ENCODE measurements at regions not wholly inside any gene's neighbourhood (a gene's known extent, or its start where the extent isn't known, plus 50 kb on each side); places are given as distances from the start of the nearest gene placed in this dataset.

DNA sequence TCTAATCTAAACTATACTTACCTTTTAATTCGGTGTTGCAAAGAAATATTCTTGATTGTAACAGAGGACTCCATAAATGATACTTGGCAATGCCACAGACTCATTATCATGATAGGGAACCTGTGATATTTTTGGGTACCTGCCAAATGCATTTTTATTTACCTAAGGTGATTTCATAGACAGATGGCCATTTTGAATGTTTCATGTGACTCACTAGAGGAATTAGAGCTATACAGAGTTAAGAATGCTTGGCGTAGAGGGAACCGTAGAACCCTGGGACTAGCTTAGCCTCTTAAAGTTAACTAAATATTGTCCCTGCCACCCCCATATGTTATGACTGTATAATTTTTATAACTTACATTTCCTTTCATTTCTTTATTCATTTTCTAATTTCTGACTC lies 136.1 kb downstream of the DISP1 start:
- H3K4me3 ChIP-seq: no peak overlapping the region
- H3K27ac ChIP-seq (ENCODE audit: extremely low read depth, low read depth, low read length): no peak overlapping the region
- H3K4me2 ChIP-seq (ENCODE audit: insufficient read depth, low read length): no peak overlapping the region
- intact Hi-C loops (cut with micrococcal nuclease): no loop called here
- POLR2A ChIA-PET: interaction anchor here (0.7 kb wide), 1 partner anchor 504 kb away, joined by 4 read pairs; no protein-coding TSS in a partner anchor
- DNase-seq (ENCODE audit: extremely low read depth in 1 of 4, low spot score in 3 of 4): no peak
- no peak for ATAC-seq
- no peaks in the 10 kb centered on the region for H3K36me3 ChIP-seq (ENCODE audit: control insufficient read depth, insufficient read depth, low read length)
- H4K20me1 ChIP-seq (replicated peaks; ENCODE audit: control insufficient read depth, insufficient read depth, low read length): no peaks in the 10 kb centered on the region
- H3K27me3 ChIP-seq (ENCODE audit: control insufficient read depth in 2 of 2, insufficient read depth in 2 of 2, low read length in 2 of 2): peaks cover 0 to 7% of the 10 kb centered on the region in 2 experiments; a peak in 3 of 5 replicates
- H3K79me2 ChIP-seq (ENCODE audit: control insufficient read depth, insufficient read depth, low read length): no peaks in the 10 kb centered on the region
- H3K9me3 ChIP-seq (replicated peaks; ENCODE audit: control insufficient read depth, insufficient read depth, low read depth, low read length): no peaks in the 10 kb centered on the region
- CTCF ChIA-PET (ENCODE audit: low intra/inter-chr PET ratio): no interaction called here
- no peak overlapping the region for H3K9ac ChIP-seq (ENCODE audit: insufficient read depth in 1 of 2, low read depth in 2 of 2, low read length in 2 of 2)
- FAIRE-seq: no peak
- in situ Hi-C loops (cut with MboI): no loop called here
- TF ChIP-seq, protein P1, sequence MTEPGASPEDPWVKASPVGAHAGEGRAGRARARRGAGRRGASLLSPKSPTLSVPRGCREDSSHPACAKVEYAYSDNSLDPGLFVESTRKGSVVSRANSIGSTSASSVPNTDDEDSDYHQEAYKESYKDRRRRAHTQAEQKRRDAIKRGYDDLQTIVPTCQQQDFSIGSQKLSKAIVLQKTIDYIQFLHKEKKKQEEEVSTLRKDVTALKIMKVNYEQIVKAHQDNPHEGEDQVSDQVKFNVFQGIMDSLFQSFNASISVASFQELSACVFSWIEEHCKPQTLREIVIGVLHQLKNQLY (CRISPR knock-in tag; conservative IDR thresholded peaks at IDR 0.05): no peak
- H3K4me1 ChIP-seq (replicated peaks in 1 of 2; ENCODE audit: control insufficient read depth in 2 of 2, insufficient read depth in 2 of 2, low read length in 2 of 2): no peaks in the 10 kb centered on the region
- no peak overlapping the region for H2AFZ ChIP-seq (ENCODE audit: low read depth, low read length)
- BruUV-seq (replicated peaks): no TSS peak
- H3K9me1 ChIP-seq (ENCODE audit: control insufficient read depth, insufficient read depth, low read length): no peaks in the 10 kb centered on the region
- 15% methylated on average over 3 of the region's 3 CpGs for WGBS (ENCODE audit: insufficient coverage, low coverage, missing lambda C conversion rate)

DNA sequence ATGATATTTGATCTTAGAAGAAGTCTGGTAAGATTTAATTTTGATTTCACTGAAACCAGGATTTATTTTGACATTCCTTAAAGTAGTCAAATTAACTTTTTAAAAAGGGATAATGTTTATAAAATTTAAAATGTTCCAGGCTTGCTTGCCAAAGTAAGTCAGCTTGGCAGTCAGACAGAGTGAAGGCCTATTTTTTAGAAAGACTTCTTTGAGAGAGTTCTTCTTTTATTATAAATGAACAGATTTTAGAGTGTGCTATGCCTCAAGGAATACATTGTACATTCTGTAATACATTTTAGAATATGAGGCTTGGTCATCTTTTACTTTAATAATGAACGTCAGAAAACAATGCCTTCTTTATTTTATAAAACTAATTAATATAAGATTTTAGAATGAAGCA lies 138.7 kb downstream of the DISP1 start:
- H3K36me3 ChIP-seq (ENCODE audit: control insufficient read depth, insufficient read depth, low read length): no peaks in the 10 kb centered on the region
- 0% methylated on average over 1 of the region's 1 CpG for WGBS (ENCODE audit: insufficient coverage, low coverage, missing lambda C conversion rate)
- no peak overlapping the region for H3K4me3 ChIP-seq
- no peaks in the 10 kb centered on the region for H3K9me3 ChIP-seq (replicated peaks; ENCODE audit: control insufficient read depth, insufficient read depth, low read depth, low read length)
- CTCF ChIA-PET (ENCODE audit: low intra/inter-chr PET ratio): no interaction called here
- H2AFZ ChIP-seq (ENCODE audit: low read depth, low read length): no peak overlapping the region
- in situ Hi-C loops (cut with MboI) (no loop called here), intact Hi-C loops (cut with micrococcal nuclease) (no loop called here)
- peaks cover 0 to 7% of the 10 kb centered on the region in 2 experiments; a peak in 3 of 5 replicates for H3K27me3 ChIP-seq (ENCODE audit: control insufficient read depth in 2 of 2, insufficient read depth in 2 of 2, low read length in 2 of 2)
- POLR2A ChIA-PET: no interaction called here
- ATAC-seq: no peak
- no peak overlapping the region for H3K4me2 ChIP-seq (ENCODE audit: insufficient read depth, low read length)
- H3K9ac ChIP-seq (ENCODE audit: insufficient read depth in 1 of 2, low read depth in 2 of 2, low read length in 2 of 2): no peak overlapping the region
- H3K79me2 ChIP-seq (ENCODE audit: control insufficient read depth, insufficient read depth, low read length): no peaks in the 10 kb centered on the region
- FAIRE-seq: no peak
- no peak for DNase-seq (ENCODE audit: extremely low read depth in 1 of 4, low spot score in 3 of 4)
- no peaks in the 10 kb centered on the region for H3K9me1 ChIP-seq (ENCODE audit: control insufficient read depth, insufficient read depth, low read length)
- H3K27ac ChIP-seq (ENCODE audit: extremely low read depth, low read depth, low read length): no peak overlapping the region
- no peaks in the 10 kb centered on the region for H3K4me1 ChIP-seq (replicated peaks in 1 of 2; ENCODE audit: control insufficient read depth in 2 of 2, insufficient read depth in 2 of 2, low read length in 2 of 2)
- no TSS peak for BruUV-seq (replicated peaks)
- H4K20me1 ChIP-seq (replicated peaks; ENCODE audit: control insufficient read depth, insufficient read depth, low read length): no peaks in the 10 kb centered on the region
- TF ChIP-seq ZNF75A (CRISPR knock-in tag; IDR thresholded peaks at IDR 0.05) (no peak), NFIX (CRISPR knock-in tag; IDR thresholded peaks at IDR 0.05; ENCODE audit: low read depth) (no peak), BCOR (IDR thresholded peaks at IDR 0.05) (no peak), ZNF124 (CRISPR knock-in tag; IDR thresholded peaks at IDR 0.05) (no peak), SOX6 (IDR thresholded peaks at IDR 0.05) (no peak)
- TF ChIP-seq, protein P2, sequence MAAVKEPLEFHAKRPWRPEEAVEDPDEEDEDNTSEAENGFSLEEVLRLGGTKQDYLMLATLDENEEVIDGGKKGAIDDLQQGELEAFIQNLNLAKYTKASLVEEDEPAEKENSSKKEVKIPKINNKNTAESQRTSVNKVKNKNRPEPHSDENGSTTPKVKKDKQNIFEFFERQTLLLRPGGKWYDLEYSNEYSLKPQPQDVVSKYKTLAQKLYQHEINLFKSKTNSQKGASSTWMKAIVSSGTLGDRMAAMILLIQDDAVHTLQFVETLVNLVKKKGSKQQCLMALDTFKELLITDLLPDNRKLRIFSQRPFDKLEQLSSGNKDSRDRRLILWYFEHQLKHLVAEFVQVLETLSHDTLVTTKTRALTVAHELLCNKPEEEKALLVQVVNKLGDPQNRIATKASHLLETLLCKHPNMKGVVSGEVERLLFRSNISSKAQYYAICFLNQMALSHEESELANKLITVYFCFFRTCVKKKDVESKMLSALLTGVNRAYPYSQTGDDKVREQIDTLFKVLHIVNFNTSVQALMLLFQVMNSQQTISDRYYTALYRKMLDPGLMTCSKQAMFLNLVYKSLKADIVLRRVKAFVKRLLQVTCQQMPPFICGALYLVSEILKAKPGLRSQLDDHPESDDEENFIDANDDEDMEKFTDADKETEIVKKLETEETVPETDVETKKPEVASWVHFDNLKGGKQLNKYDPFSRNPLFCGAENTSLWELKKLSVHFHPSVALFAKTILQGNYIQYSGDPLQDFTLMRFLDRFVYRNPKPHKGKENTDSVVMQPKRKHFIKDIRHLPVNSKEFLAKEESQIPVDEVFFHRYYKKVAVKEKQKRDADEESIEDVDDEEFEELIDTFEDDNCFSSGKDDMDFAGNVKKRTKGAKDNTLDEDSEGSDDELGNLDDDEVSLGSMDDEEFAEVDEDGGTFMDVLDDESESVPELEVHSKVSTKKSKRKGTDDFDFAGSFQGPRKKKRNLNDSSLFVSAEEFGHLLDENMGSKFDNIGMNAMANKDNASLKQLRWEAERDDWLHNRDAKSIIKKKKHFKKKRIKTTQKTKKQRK (IDR thresholded peaks at IDR 0.05; ENCODE audit: borderline replicate concordance, low read depth, low read length): no peak
- TF ChIP-seq, protein P3, sequence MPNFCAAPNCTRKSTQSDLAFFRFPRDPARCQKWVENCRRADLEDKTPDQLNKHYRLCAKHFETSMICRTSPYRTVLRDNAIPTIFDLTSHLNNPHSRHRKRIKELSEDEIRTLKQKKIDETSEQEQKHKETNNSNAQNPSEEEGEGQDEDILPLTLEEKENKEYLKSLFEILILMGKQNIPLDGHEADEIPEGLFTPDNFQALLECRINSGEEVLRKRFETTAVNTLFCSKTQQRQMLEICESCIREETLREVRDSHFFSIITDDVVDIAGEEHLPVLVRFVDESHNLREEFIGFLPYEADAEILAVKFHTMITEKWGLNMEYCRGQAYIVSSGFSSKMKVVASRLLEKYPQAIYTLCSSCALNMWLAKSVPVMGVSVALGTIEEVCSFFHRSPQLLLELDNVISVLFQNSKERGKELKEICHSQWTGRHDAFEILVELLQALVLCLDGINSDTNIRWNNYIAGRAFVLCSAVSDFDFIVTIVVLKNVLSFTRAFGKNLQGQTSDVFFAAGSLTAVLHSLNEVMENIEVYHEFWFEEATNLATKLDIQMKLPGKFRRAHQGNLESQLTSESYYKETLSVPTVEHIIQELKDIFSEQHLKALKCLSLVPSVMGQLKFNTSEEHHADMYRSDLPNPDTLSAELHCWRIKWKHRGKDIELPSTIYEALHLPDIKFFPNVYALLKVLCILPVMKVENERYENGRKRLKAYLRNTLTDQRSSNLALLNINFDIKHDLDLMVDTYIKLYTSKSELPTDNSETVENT (CRISPR knock-in tag; IDR thresholded peaks at IDR 0.05): no peak
- TF ChIP-seq, protein P1 (CRISPR knock-in tag; conservative IDR thresholded peaks at IDR 0.05): no peak
